ENCODE measurements at regions not wholly inside any gene's neighbourhood (a gene's known extent, or its start where the extent isn't known, plus 50 kb on each side); places are given as distances from the start of the nearest gene placed in this dataset.
A peak's percentile ranks its signal among the peaks of the same experiment; 100 is the strongest.
"Not testable (repeated sequence)": the region's sequence is repeated elsewhere in the genome, so short reads cannot be mapped to it uniquely, and the experiment has no call there.

DNA sequence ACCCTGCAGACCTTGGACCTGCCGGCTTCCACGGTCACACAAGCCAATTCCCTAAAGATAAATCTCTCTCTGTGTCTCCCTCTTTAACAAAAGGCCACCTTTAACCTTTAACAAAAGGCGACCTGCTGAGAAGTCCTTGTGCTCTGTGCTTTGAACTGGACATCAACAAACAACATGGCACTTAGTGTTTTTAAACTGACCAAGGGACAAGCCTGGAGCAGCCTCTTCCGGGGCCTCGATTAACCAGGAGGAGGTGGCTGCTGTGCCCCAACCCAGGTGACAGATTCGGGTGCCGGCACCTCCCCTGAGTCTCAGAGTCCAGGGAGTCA, 135.3 kb downstream of the RTP5 start:
- Mint-ChIP-seq H3K9me3 (no peaks in the 10 kb centered on the region), H3K27me3 (no peaks in the 10 kb centered on the region), H3K36me3 (ENCODE audit: low read depth) (no peaks in the 10 kb centered on the region), H3K27ac (no peak overlapping the region), H3K4me3 (no peak overlapping the region), H3K4me1 (ENCODE audit: low read depth) (peaks cover 4% of the 10 kb centered on the region)
- TF ChIP-seq, protein P1, sequence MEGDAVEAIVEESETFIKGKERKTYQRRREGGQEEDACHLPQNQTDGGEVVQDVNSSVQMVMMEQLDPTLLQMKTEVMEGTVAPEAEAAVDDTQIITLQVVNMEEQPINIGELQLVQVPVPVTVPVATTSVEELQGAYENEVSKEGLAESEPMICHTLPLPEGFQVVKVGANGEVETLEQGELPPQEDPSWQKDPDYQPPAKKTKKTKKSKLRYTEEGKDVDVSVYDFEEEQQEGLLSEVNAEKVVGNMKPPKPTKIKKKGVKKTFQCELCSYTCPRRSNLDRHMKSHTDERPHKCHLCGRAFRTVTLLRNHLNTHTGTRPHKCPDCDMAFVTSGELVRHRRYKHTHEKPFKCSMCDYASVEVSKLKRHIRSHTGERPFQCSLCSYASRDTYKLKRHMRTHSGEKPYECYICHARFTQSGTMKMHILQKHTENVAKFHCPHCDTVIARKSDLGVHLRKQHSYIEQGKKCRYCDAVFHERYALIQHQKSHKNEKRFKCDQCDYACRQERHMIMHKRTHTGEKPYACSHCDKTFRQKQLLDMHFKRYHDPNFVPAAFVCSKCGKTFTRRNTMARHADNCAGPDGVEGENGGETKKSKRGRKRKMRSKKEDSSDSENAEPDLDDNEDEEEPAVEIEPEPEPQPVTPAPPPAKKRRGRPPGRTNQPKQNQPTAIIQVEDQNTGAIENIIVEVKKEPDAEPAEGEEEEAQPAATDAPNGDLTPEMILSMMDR (IDR thresholded peaks at IDR 0.05): no peak
- ChIA-PET CTCF (no interaction called here), POLR2A (no interaction called here)
- DNase-seq: no peak
- no peak for ATAC-seq
- intact Hi-C loops (cut with micrococcal nuclease): no loop called here

DNA sequence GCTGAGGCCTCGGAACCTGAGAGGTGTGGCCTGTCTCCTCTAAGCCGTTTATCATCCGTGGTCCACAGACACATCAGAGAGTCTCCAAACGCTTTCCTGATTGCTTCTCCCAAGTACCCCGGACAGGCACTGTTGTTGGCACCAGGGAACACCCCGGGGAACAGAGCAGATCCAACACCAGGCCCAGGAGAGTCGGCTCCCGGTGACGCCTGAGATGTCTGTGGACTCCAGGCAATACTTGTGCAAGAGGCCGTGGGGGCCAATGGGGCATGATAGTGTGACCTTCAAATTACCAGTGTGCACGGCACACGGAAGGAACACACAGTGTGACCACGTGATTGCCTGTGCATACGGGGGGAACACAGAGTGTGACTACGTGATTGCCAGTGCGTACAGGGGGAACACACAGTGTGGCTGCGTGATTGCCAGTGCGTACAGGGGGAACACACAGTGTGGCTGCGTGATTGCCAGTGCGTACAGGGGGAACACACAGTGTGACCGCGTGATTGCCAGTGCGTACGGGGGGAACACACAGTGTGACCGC, 136.6 kb downstream of the RTP5 start:
- DNase-seq; H3K27me3 Mint-ChIP-seq; intact Hi-C loops (cut with micrococcal nuclease); H3K9me3 Mint-ChIP-seq; CTCF ChIA-PET; H3K4me3 Mint-ChIP-seq; ATAC-seq; H3K27ac Mint-ChIP-seq; H3K36me3 Mint-ChIP-seq (ENCODE audit: low read depth); H3K4me1 Mint-ChIP-seq (ENCODE audit: low read depth); POLR2A ChIA-PET: not testable (repeated sequence)

DNA sequence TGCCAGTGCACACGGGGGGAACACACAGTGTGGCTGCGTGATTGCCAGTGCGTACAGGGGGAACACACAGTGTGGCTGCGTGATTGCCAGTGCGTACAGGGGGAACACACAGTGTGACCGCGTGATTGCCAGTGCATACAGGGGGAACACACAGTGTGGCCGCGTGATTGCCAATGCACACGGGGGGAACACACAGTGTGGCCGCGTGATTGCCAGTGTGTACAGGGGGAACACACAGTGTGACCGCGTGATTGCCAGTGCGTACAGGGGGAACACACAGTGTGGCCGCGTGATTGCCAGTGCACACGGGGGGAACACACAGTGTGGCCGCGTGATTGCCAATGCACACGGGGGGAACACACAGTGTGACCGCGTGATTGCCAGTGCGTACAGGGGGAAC, 139.4 kb downstream of the RTP5 start:
- H3K4me3 Mint-ChIP-seq; H3K36me3 Mint-ChIP-seq (ENCODE audit: low read depth): not testable (repeated sequence)

DNA sequence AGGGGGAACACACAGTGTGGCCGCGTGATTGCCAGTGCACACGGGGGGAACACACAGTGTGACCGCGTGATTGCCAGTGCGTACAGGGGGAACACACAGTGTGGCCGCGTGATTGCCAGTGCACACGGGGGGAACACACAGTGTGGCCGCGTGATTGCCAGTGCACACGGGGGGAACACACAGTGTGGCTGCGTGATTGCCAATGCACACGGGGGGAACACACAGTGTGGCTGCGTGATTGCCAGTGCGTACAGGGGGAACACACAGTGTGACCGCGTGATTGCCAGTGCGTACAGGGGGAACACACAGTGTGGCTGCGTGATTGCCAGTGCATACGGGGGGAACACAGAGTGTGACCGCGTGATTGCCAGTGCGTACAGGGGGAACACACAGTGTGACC, 140.3 kb downstream of the RTP5 start:
- intact Hi-C loops (cut with micrococcal nuclease); H3K4me3 Mint-ChIP-seq; H3K27me3 Mint-ChIP-seq; DNase-seq; H3K4me1 Mint-ChIP-seq (ENCODE audit: low read depth); H3K27ac Mint-ChIP-seq; H3K36me3 Mint-ChIP-seq (ENCODE audit: low read depth); H3K9me3 Mint-ChIP-seq; ATAC-seq; CTCF ChIA-PET; POLR2A ChIA-PET: not testable (repeated sequence)

More for the DNA sequence above, 139.4 kb downstream of the RTP5 start:
- CTCF ChIA-PET; intact Hi-C loops (cut with micrococcal nuclease); H3K27ac Mint-ChIP-seq; H3K4me1 Mint-ChIP-seq (ENCODE audit: low read depth); H3K27me3 Mint-ChIP-seq; H3K9me3 Mint-ChIP-seq; POLR2A ChIA-PET; ATAC-seq; DNase-seq: not testable (repeated sequence)

GRCh38 chr2:242010252-242011166, 141.0 kb downstream of the RTP5 start:
- CTCF ChIA-PET: not testable (repeated sequence)

DNA sequence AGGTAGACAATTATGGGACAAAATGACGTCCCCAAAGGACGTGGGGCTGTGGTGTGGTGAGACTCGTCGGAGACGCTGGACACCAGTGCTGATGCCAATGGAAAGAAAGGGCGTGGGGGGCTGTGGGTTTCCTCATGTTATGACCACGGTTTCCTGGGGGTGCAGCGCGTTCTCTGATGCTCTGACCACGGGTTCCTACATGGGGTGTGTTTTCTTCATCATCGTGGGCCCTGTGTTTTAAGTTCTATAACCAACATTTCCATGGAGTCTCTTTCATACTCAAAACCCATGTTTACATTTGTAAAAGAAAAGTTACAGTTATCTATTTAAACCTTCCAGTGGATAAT, 141.6 kb downstream of the RTP5 start:
- ChIA-PET POLR2A (no interaction called here), CTCF (no interaction called here)
- Mint-ChIP-seq H3K36me3 (ENCODE audit: low read depth) (no peaks in the 10 kb centered on the region), H3K27ac (no peak overlapping the region), H3K4me3 (no peak overlapping the region), H3K4me1 (ENCODE audit: low read depth) (peaks cover 5% of the 10 kb centered on the region), H3K9me3 (no peaks in the 10 kb centered on the region), H3K27me3 (no peaks in the 10 kb centered on the region)
- TF ChIP-seq, protein P1 (IDR thresholded peaks at IDR 0.05): no peak
- DNase-seq (peak; percentile 29), ATAC-seq (no peak)
- intact Hi-C loops (cut with micrococcal nuclease): no loop called here

More at GRCh38 chr2:242010252-242011166, 141.0 kb downstream of the RTP5 start:
- POLR2A ChIA-PET; H3K36me3 Mint-ChIP-seq (ENCODE audit: low read depth); H3K27ac Mint-ChIP-seq; H3K9me3 Mint-ChIP-seq; DNase-seq; H3K27me3 Mint-ChIP-seq; intact Hi-C loops (cut with micrococcal nuclease); H3K4me1 Mint-ChIP-seq (ENCODE audit: low read depth); ATAC-seq; H3K4me3 Mint-ChIP-seq: not testable (repeated sequence)

- ATAC-seq (no peak), DNase-seq (no peak)
- H3K4me1 Mint-ChIP-seq (ENCODE audit: low read depth): peaks cover 5% of the 10 kb centered on the region
- H3K27me3 Mint-ChIP-seq: no peaks in the 10 kb centered on the region
- intact Hi-C loops (cut with micrococcal nuclease): no loop called here
- H3K27ac Mint-ChIP-seq: no peak overlapping the region
- CTCF ChIA-PET: no interaction called here
- H3K4me3 Mint-ChIP-seq: no peak overlapping the region
- no peaks in the 10 kb centered on the region for H3K36me3 Mint-ChIP-seq (ENCODE audit: low read depth)
- no peaks in the 10 kb centered on the region for H3K9me3 Mint-ChIP-seq
- TF ChIP-seq, protein P1 (IDR thresholded peaks at IDR 0.05): no peak
- POLR2A ChIA-PET: interaction anchor here (1.1 kb wide), 1 partner anchor 60 kb away, joined by 3 read pairs; no protein-coding TSS in a partner anchor
Observed at GRCh38 chr2:242011516-242011915, 142.0 kb downstream of the RTP5 start.

All from activated CD8-positive, alpha-beta T cell treated with anti-CD3 and anti-CD28 coated beads for 36 hours (primary cell).